GM12892 (cell line): ENCODE measurements at regions not wholly inside any gene's neighbourhood (a gene's known extent, or its start where the extent isn't known, plus 50 kb on each side); places are given as distances from the start of the nearest gene placed in this dataset.

Source experiments
- POLR2A ChIP-seq: IDR thresholded peaks from 2 replicates; pipeline ENCODE4 v1.6.1; 2011; ENCODE audit warnings: low read depth, low read length, control low read depth
- POLR2AphosphoS5 ChIP-seq: IDR thresholded peaks from 2 replicates; pipeline ENCODE4 v1.6.1; 2011; ENCODE audit warnings: low read depth, low read length, control low read depth

DNA sequence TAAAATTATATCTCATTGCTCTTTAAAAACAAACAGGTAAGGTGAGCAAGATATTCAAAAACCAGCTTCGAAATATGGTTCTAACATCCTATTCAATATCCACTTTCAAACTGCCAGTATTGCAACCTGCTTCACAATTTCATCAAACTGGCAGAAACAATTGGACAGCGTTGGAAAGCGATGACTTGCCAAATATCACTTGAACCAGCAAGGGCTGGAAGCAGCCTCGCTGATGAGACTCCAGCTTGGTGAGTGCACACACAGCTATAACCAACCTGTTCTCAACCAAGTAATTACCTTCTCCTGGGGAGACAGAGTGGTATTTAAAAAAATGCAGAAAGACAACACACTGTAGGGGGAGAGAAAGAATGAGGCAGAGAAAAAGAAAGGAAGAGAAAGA is 155.8 kb upstream of the RAI2 start:
- TF ChIP-seq POLR2AphosphoS5 = no peak
- TF ChIP-seq POLR2A = no peak
